Effector memory CD8-positive, alpha-beta T cell (primary cell): ENCODE measurements at regions not wholly inside any gene's neighbourhood (a gene's known extent, or its start where the extent isn't known, plus 50 kb on each side); places are given as distances from the start of the nearest gene placed in this dataset.

Experiments used
- ATAC-seq: fragments of 150-1000 bp; cut with Tn5 transposase; replicated peaks from 2 replicates; pipeline ENCODE4 v1.10.0; 2021; ENCODE audit warnings: mild to moderate bottlenecking, moderate library complexity
- DNase-seq, 3 experiments: peaks; one replicate each; pipeline ENCODE4 v3.0.0; 2021
- H3K27ac Mint-ChIP-seq, 2 donors: one replicate each; pipeline ENCODE4 v1.8.0; 2022; ENCODE audit warnings: mild to moderate bottlenecking in 2 of 2, mixed read lengths in 2 of 2, moderate library complexity in 2 of 2
- H3K27me3 Mint-ChIP-seq, 2 donors: one replicate each; pipeline ENCODE4 v1.8.0; 2022; ENCODE audit warnings: mixed read lengths in 2 of 2
- H3K36me3 Mint-ChIP-seq: one replicate; pipeline ENCODE4 v1.8.0; 2022; ENCODE audit warnings: mild to moderate bottlenecking, moderate library complexity, mixed read lengths; ENCODE audit not compliant: insufficient read depth
- H3K4me1 Mint-ChIP-seq, 2 donors: one replicate each; pipeline ENCODE4 v1.8.0; 2022; ENCODE audit warnings: low read depth in 2 of 2, mixed read lengths in 2 of 2
- H3K4me3 Mint-ChIP-seq, 2 donors: one replicate each; pipeline ENCODE4 v1.8.0; 2022; ENCODE audit warnings: mild to moderate bottlenecking in 2 of 2, mixed read lengths in 2 of 2, moderate library complexity in 2 of 2
- H3K9me3 Mint-ChIP-seq, 2 donors: one replicate each; pipeline ENCODE4 v1.8.0; 2022; ENCODE audit warnings: mixed read lengths in 2 of 2

DNA sequence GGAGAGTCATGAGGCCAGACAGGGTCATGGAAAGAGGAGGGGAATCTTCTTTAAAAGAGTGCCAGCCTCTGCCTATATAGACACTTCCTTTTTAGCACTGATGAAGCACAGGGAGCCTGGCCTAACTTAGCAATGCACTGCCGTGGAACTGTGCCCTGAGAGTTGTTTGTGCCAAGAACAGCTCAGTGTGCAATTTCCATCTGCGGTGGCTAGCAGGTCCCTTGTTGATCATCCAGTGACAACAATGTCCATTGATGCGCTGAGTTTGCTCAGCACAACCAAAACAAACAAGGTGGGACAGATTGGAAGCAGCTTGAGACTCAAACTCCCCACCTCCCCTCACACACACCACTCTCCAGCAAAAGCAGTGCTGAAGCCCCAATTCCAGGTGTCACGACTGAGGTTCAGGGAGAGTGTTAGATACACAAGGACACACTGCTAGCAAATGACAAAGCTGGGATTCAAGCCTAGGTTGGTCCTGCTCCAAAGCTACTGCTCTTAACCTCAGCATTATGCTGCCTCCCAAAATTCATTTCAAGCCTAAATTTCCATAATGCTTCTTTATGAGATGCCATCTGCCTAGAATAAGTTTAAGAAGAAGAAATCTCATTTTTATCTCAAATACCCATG, 316.6 kb upstream of the UBE2E2 start:
- ATAC-seq (no peak), DNase-seq (no peak)
- H3K27ac Mint-ChIP-seq = no peak overlapping the region
- H3K4me3 Mint-ChIP-seq = no peak overlapping the region
- peaks cover 8 to 12% of the 10 kb centered on the region in 2 donors for H3K9me3 Mint-ChIP-seq
- no peaks in the 10 kb centered on the region for H3K4me1 Mint-ChIP-seq
- H3K36me3 Mint-ChIP-seq = no peaks in the 10 kb centered on the region
- no peaks in the 10 kb centered on the region for H3K27me3 Mint-ChIP-seq

DNA sequence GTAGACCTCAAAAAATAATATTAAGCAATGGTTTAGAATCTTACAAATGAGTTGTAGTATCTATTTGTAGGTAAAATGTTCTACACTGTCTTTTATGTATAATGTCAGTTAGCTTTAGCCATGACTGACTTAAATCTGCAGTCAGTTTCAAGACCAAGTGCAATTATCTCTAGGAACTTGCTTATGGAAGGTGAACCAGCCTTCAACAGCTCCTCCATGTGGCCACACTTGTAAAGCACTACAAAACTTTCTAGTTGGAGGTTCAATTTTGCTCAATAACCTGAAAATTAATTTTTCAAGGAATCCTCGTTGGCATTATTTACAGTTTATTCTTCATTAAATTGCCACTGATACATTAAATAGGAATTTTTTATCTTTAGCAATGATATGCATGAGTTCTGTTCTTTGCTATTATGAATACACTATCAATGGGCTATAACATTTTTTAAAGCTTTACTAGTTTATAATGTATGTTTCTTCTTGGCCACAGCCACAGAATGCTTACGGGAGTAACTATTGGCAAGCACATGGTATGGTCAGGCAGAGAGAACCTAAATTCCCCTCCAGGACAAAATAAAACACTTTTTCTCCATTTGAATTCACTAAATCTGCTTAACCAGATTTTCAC, 315.3 kb upstream of the UBE2E2 start:
- DNase-seq = no peak
- Mint-ChIP-seq H3K27ac (no peak overlapping the region), H3K27me3 (no peaks in the 10 kb centered on the region), H3K36me3 (no peaks in the 10 kb centered on the region), H3K4me3 (no peak overlapping the region), H3K4me1 (no peaks in the 10 kb centered on the region), H3K9me3 (peaks cover 11 to 13% of the 10 kb centered on the region in 2 donors)
- no peak for ATAC-seq

DNA sequence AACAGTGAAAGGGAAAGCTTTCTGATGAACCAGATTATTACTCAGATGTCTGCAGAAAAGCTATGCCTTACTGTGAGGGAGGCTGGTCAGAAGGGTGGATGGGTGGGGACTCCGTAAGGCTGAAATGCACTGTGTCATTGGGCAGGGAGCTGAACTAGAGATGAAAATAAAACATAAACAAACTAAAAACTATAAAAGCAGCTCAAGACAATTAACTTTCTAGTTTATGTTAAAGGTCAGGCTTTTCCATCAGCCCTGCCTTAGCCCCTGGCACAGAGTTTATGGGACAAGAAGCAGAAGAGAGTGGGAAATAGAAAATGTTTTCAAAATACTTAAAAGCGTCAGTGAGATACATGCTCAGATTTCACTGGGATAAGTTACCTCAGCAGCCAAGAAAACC, 310.0 kb upstream of the UBE2E2 start:
- Mint-ChIP-seq H3K4me3 (no peak overlapping the region), H3K27me3 (no peaks in the 10 kb centered on the region), H3K36me3 (no peaks in the 10 kb centered on the region), H3K9me3 (peaks cover 11 to 14% of the 10 kb centered on the region in 2 donors), H3K4me1 (no peaks in the 10 kb centered on the region), H3K27ac (no peak overlapping the region)
- DNase-seq = no peak
- no peak for ATAC-seq

DNA sequence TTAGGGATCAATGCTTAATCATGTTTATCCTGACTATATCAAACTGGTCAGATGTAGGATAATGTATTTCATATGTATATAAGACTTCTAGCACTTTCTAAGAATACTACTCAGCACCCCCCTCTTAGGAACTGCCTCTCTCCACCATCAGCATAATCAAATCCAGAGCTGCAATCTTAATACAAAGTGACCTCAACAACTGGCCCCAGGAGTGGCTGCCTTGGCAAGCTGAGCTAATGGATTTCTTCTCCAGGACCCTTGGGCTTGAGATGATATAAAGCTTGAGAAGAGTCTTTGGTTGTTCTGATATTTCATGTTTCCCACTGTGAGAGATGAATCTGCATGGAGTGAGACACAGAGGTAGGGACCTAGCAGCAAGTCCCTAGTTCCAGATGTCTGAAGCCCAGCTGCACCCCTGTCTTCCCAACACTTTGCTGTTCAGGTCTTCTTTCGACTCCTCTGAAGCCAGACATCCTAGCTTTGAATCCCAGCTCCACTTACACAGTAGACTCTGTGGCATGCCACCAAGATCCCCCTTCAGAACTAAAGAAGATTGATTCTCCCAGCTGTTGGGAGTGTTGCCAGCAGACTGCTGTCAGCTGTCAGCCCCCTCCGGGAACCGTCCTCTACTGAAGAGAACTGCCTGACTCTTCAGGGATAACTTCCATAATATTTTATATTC, 309.3 kb upstream of the UBE2E2 start:
- no peak overlapping the region for H3K4me3 Mint-ChIP-seq
- peaks cover 11 to 14% of the 10 kb centered on the region in 2 donors for H3K9me3 Mint-ChIP-seq
- H3K27ac Mint-ChIP-seq = no peak overlapping the region
- ATAC-seq (no peak), DNase-seq (no peak)
- H3K36me3 Mint-ChIP-seq = no peaks in the 10 kb centered on the region
- no peaks in the 10 kb centered on the region for H3K27me3 Mint-ChIP-seq
- no peaks in the 10 kb centered on the region for H3K4me1 Mint-ChIP-seq

- H3K9me3 Mint-ChIP-seq = peaks cover 11 to 12% of the 10 kb centered on the region in 2 donors
- no peaks in the 10 kb centered on the region for H3K4me1 Mint-ChIP-seq
- no peaks in the 10 kb centered on the region for H3K36me3 Mint-ChIP-seq
- DNase-seq (no peak), ATAC-seq (no peak)
- H3K27ac Mint-ChIP-seq = no peak overlapping the region
- no peaks in the 10 kb centered on the region for H3K27me3 Mint-ChIP-seq
- H3K4me3 Mint-ChIP-seq = no peak overlapping the region
Observed at GRCh38 chr3:22894865-22895264, 308.3 kb upstream of the UBE2E2 start.

GRCh38 chr3:22895671-22896070, 307.5 kb upstream of the UBE2E2 start:
- Mint-ChIP-seq H3K4me1 (no peaks in the 10 kb centered on the region), H3K27ac (no peak overlapping the region), H3K36me3 (no peaks in the 10 kb centered on the region), H3K4me3 (no peak overlapping the region), H3K9me3 (peaks cover 11 to 12% of the 10 kb centered on the region in 2 donors), H3K27me3 (no peaks in the 10 kb centered on the region)
- no peak for ATAC-seq
- DNase-seq = no peak

DNA sequence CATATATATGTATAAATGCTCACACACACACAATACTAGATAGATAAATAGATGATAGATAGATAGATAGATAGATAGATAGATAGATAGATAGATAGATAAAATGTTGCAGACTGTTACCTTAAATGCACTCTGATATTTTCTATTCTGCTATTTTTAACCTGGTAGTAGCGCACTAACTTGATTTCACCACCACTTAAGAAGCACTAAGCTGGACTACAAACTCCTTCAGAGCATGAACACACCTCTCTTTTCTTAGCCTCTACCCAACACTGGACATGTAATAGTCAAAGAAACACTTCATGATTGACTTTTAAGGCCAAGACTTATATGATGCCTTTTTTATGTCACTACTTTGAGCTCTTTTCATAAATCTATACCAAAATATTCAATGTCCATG, 304.6 kb upstream of the UBE2E2 start:
- no peak for DNase-seq
- no peaks in the 10 kb centered on the region for H3K27me3 Mint-ChIP-seq
- H3K27ac Mint-ChIP-seq = no peak overlapping the region
- H3K4me1 Mint-ChIP-seq = no peaks in the 10 kb centered on the region
- H3K9me3 Mint-ChIP-seq = peaks cover 0 to 4% of the 10 kb centered on the region in 2 donors
- no peak for ATAC-seq
- no peak overlapping the region for H3K4me3 Mint-ChIP-seq
- no peaks in the 10 kb centered on the region for H3K36me3 Mint-ChIP-seq

GRCh38 chr3:22899441-22899840, 303.7 kb upstream of the UBE2E2 start:
- ATAC-seq = no peak
- Mint-ChIP-seq H3K4me3 (no peak overlapping the region), H3K4me1 (no peaks in the 10 kb centered on the region)

DNA sequence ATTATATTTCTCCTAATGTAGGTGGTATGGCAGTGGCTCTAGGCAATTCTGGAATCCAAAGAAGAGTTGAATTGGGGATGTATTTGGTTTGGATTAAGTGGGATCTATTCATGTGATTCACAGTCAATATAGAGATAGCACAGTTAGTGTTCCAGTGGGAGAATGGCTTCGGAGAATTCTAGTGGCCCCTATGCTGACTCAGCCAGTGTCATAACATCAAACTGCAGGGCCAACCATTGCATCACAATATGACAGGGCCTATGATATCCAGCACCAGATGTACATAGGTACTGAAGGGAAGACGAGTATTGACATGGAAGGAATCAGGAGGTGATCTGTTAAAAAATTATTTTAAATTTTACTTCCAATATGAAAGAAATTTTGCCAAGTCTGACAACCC, 302.8 kb upstream of the UBE2E2 start:
- no peak for ATAC-seq
- no peak overlapping the region for H3K27ac Mint-ChIP-seq
- H3K36me3 Mint-ChIP-seq = no peaks in the 10 kb centered on the region
- H3K4me1 Mint-ChIP-seq = no peaks in the 10 kb centered on the region
- peaks cover 0 to 4% of the 10 kb centered on the region in 2 donors for H3K9me3 Mint-ChIP-seq
- no peak overlapping the region for H3K4me3 Mint-ChIP-seq
- no peak for DNase-seq
- H3K27me3 Mint-ChIP-seq = no peaks in the 10 kb centered on the region

More at GRCh38 chr3:22899441-22899840, 303.7 kb upstream of the UBE2E2 start:
- Mint-ChIP-seq H3K9me3 (peaks cover 0 to 4% of the 10 kb centered on the region in 2 donors), H3K36me3 (no peaks in the 10 kb centered on the region), H3K27me3 (no peaks in the 10 kb centered on the region), H3K27ac (no peak overlapping the region)
- no peak for DNase-seq

- H3K4me1 Mint-ChIP-seq = no peaks in the 10 kb centered on the region
- ATAC-seq (no peak), DNase-seq (no peak)
- H3K9me3 Mint-ChIP-seq = peaks cover 0 to 2% of the 10 kb centered on the region in 2 donors
- H3K27ac Mint-ChIP-seq = no peak overlapping the region
- no peak overlapping the region for H3K4me3 Mint-ChIP-seq
- H3K27me3 Mint-ChIP-seq = no peaks in the 10 kb centered on the region
- no peaks in the 10 kb centered on the region for H3K36me3 Mint-ChIP-seq
Observed at GRCh38 chr3:22901684-22902083, 301.4 kb upstream of the UBE2E2 start.

GRCh38 chr3:22907161-22907780, 295.9 kb upstream of the UBE2E2 start:
- DNase-seq (no peak), ATAC-seq (no peak)
- Mint-ChIP-seq H3K27me3 (no peaks in the 10 kb centered on the region), H3K4me1 (no peaks in the 10 kb centered on the region), H3K27ac (no peak overlapping the region), H3K9me3 (peaks cover 0 to 4% of the 10 kb centered on the region in 2 donors), H3K36me3 (no peaks in the 10 kb centered on the region), H3K4me3 (no peak overlapping the region)

DNA sequence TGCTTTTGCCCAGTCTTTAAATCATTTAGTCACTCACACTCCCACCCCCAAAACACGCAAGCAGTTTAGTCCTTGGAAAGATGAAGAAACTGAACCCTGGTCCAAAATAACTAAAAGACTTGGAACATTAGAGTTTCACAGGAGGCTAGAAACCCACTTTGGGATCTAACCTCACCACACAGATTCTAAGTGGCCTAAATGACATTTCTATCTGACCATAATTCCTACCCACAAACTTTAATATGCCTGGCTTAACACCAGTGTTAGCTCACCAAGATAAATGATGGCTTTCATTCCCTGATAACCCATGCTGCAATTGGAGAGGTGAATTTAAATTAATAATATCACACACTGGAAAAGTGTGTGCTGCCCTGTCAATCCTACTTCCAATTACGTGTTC, 295.3 kb upstream of the UBE2E2 start:
- no peak overlapping the region for H3K4me3 Mint-ChIP-seq
- H3K36me3 Mint-ChIP-seq = no peaks in the 10 kb centered on the region
- DNase-seq = no peak
- no peak for ATAC-seq
- no peaks in the 10 kb centered on the region for H3K27me3 Mint-ChIP-seq
- no peak overlapping the region for H3K27ac Mint-ChIP-seq
- peaks cover 0 to 4% of the 10 kb centered on the region in 2 donors for H3K9me3 Mint-ChIP-seq
- H3K4me1 Mint-ChIP-seq = no peaks in the 10 kb centered on the region

DNA sequence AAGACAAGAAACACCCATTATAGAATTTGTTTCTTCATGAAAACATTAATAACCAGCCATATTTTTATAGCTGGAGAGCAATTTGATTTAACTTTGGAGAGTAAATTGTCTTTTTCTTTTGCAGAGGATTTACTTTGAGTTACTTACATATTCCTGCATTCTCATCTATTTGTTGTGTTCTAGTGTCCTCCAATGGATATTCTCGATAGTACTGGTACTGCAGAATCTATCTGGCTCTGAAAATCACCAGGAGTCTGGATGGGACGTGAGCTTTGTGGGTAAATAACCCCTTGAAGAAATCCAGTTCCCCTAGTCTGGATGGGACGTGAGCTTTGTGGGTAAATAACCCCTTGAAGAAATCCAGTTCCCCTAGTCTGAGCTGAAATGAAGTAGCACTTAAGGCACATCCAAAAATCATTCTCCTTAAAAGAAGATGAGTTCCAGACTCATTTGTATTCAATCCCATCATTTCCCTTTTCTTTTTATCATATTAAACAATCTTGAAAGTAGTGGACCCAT, 294.1 kb upstream of the UBE2E2 start:
- no peak for ATAC-seq
- H3K36me3 Mint-ChIP-seq = no peaks in the 10 kb centered on the region
- no peak for DNase-seq
- H3K27ac Mint-ChIP-seq = no peak overlapping the region
- H3K4me3 Mint-ChIP-seq = no peak overlapping the region
- H3K4me1 Mint-ChIP-seq = no peaks in the 10 kb centered on the region
- H3K27me3 Mint-ChIP-seq = no peaks in the 10 kb centered on the region
- peaks cover 0 to 6% of the 10 kb centered on the region in 2 donors for H3K9me3 Mint-ChIP-seq
